ENCODE measurements at regions not wholly inside any gene's neighbourhood (a gene's known extent, or its start where the extent isn't known, plus 50 kb on each side); places are given as distances from the start of the nearest gene placed in this dataset.

GRCh38 chr11:127651175-127651887, 650.8 kb upstream of the KIRREL3 start:
- TF ChIP-seq POLR2AphosphoS5 (IDR thresholded peaks at IDR 0.05; ENCODE audit: low read depth, low read length) (no peak), CTCF (IDR thresholded peaks at IDR 0.05) (no peak), TCF12 (IDR thresholded peaks at IDR 0.05) (no peak), MEF2A (IDR thresholded peaks at IDR 0.05; ENCODE audit: borderline replicate concordance, low read depth) (no peak), RAD21 (IDR thresholded peaks at IDR 0.05; ENCODE audit: low read length) (no peak), TEAD4 (IDR thresholded peaks at IDR 0.05; ENCODE audit: borderline replicate concordance, insufficient read depth) (no peak), MAX (IDR thresholded peaks at IDR 0.05; ENCODE audit: low read depth) (no peak), JUND (IDR thresholded peaks at IDR 0.05) (no peak), EZH2phosphoT487 (IDR thresholded peaks at IDR 0.05; ENCODE audit: borderline replicate concordance, low read depth) (no peak), RCOR1 (IDR thresholded peaks at IDR 0.05; ENCODE audit: low read length) (no peak), REST (IDR thresholded peaks at IDR 0.05; ENCODE audit: low read depth, low read length) (no peak), CHD2 (IDR thresholded peaks at IDR 0.05; ENCODE audit: low read length, partially characterized antibody) (no peak), EP300 (IDR thresholded peaks at IDR 0.05; ENCODE audit: borderline replicate concordance in 1 of 2, low read depth in 1 of 2, low read length in 1 of 2) (no peak)

All from SK-N-SH (cell line).